Endodermal cell (in vitro differentiated cells): ENCODE measurements at regions not wholly inside any gene's neighbourhood (a gene's known extent, or its start where the extent isn't known, plus 50 kb on each side); places are given as distances from the start of the nearest gene placed in this dataset.
A peak's percentile ranks its signal among the peaks of the same experiment; 100 is the strongest.

Source experiments
- DNase-seq: peaks from one replicate; pipeline ENCODE4 v3.0.0-alpha.2; 2017
- H3K27ac ChIP-seq: 2 replicates; pipeline ENCODE4 v1.5.1; 2013; ENCODE audit warnings: mild to moderate bottlenecking, low read depth, low read length, moderate library complexity
- H3K27me3 ChIP-seq: 2 replicates; pipeline ENCODE4 v1.6.1; 2013; ENCODE audit warnings: mild to moderate bottlenecking, low read length, moderate library complexity; ENCODE audit not compliant: insufficient read depth, control insufficient read depth, poor library complexity, severe bottlenecking
- H3K36me3 ChIP-seq: 2 replicates; pipeline ENCODE4 v1.7.0; 2013; ENCODE audit warnings: mild to moderate bottlenecking, low read length, moderate library complexity; ENCODE audit not compliant: control insufficient read depth, insufficient read depth
- H3K4me1 ChIP-seq: one replicate; pipeline ENCODE4 v1.7.0; 2013; ENCODE audit warnings: low read length; ENCODE audit not compliant: control insufficient read depth, insufficient read depth
- H3K4me3 ChIP-seq: 2 replicates; pipeline ENCODE4 v1.5.1; 2013; ENCODE audit warnings: mild to moderate bottlenecking, low read length, moderate library complexity
- H3K9ac ChIP-seq: 2 replicates; pipeline ENCODE4 v1.6.1; 2013; ENCODE audit warnings: mild to moderate bottlenecking, low read length, moderate library complexity; ENCODE audit not compliant: poor library complexity, severe bottlenecking; ENCODE audit errors: extremely low read depth
- H3K9me3 ChIP-seq: 2 replicates; pipeline ENCODE4 v1.6.1; 2013; ENCODE audit warnings: mild to moderate bottlenecking, low read length, moderate library complexity; ENCODE audit not compliant: control insufficient read depth
- H3K27ac Mint-ChIP-seq: 2 replicates; pipeline ENCODE4 v1.8.0; 2020; ENCODE audit warnings: mixed read lengths
- H3K27me3 Mint-ChIP-seq: 2 replicates; pipeline ENCODE4 v1.8.0; 2021; ENCODE audit warnings: mild to moderate bottlenecking, mixed read lengths; ENCODE audit not compliant: insufficient read depth
- H3K36me3 Mint-ChIP-seq: 2 replicates; pipeline ENCODE4 v1.8.0; 2020; ENCODE audit warnings: low read depth, mixed read lengths
- H3K4me1 Mint-ChIP-seq: 2 replicates; pipeline ENCODE4 v1.8.0; 2020; ENCODE audit warnings: mixed read lengths
- H3K4me3 Mint-ChIP-seq: 2 replicates; pipeline ENCODE4 v1.8.0; 2020; ENCODE audit warnings: mild to moderate bottlenecking, moderate library complexity, mixed read lengths
- H3K9me3 Mint-ChIP-seq: 2 replicates; pipeline ENCODE4 v1.8.0; 2020; ENCODE audit warnings: mild to moderate bottlenecking, mixed read lengths
- WGBS, 2 experiments: methylation state at CpG; one replicate each; pipeline versions ENCODE4 v1.1.5 to v1.1.7; 2013; ENCODE audit warnings: missing lambda C conversion rate in 2 of 2, mixed read lengths in 1 of 2; ENCODE audit not compliant: insufficient coverage in 1 of 2, insufficient read length in 1 of 2; 5-methylcytosine and 5-hydroxymethylcytosine counted together
- TF ChIP-seq, protein P1 (sequence below): fragments of 200-600 bp; sonication (generic); conservative IDR thresholded peaks from 2 replicates; pipeline ENCODE4 v1.5.0; 2021; ENCODE audit warnings: antibody characterized with exemption, mild to moderate bottlenecking

DNA sequence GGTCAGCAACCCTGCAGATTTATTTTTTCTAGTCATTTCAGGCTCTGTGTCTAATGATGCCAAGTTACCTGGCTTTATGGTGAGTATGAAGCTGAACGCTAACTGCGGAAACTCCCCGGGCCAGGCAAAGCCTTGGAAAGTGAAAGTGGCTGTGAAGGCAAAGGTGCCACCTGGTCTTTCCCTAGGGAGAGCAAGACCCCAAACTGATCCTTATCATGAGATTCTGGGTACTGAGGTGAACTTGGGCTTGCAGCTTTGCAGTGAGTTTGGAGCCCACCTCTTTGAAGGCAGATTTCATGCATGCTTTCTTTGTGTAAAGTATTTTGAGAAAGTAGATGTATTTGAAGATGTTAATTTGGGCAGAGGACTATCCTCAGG lies 63.3 kb downstream of the CARTPT start:
- Mint-ChIP-seq H3K27ac (no peak overlapping the region), H3K36me3 (no peaks in the 10 kb centered on the region)
- 75 to 97% methylated on average over 2 to 3 of the region's 3 CpGs for WGBS, 2 experiments

DNA sequence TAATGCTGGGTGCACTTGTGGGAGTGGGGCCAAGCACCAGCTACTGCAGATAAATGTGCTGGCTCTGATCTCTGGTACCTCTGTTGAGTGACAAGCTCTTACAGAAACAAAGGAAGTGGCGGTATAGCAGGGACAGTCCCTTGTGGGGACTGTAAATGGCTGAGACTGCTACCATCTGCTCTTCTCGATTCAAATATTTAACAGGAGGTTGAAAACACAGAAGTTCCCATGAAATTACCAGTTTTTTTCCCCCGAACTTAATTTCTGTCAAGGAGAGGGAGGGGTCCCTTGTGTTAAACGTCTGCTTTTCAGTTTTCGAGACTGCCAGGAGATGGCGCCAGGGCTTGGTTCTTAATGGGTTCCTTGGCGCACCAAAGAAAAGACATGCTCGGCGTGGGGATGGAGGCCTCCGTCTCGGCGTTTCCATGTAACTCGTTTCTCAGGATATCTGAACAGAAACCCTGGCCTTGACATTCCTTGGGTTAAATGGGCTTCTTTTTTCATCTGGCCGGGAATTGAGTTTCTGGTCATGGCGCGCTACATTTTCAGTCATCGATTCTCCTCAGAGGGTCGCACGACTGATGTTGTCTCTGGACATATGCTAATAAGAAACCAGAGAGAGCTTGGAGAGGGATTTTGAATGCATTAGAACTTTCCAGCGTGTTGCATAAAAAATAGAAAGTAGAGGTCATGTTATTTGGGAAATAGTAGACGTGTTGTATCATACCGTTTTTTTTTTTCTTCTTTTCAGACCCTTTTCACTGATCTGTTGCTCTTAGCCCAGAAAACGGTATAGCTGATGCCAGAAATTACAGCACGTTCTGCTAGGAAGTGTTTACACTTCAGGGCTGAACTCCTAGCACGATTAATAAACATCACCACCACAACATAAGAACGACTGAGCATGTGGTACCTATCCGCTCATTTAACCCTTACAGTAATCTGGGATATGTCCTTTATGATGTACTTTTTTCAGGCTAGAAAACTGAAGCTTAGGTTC lies 64.0 kb downstream of the CARTPT start:
- H3K9me3 ChIP-seq: no peaks in the 10 kb centered on the region
- 46 to 53% methylated on average over 22 to 27 of the region's 27 CpGs for WGBS, 2 experiments
- Mint-ChIP-seq H3K4me1 (peaks cover 18% of the 10 kb centered on the region), H3K27me3 (no peaks in the 10 kb centered on the region), H3K36me3 (no peaks in the 10 kb centered on the region), H3K4me3 (no peak overlapping the region), H3K9me3 (no peaks in the 10 kb centered on the region), H3K27ac (no peak overlapping the region)
- no peak overlapping the region for H3K4me3 ChIP-seq
- TF ChIP-seq, protein P1, sequence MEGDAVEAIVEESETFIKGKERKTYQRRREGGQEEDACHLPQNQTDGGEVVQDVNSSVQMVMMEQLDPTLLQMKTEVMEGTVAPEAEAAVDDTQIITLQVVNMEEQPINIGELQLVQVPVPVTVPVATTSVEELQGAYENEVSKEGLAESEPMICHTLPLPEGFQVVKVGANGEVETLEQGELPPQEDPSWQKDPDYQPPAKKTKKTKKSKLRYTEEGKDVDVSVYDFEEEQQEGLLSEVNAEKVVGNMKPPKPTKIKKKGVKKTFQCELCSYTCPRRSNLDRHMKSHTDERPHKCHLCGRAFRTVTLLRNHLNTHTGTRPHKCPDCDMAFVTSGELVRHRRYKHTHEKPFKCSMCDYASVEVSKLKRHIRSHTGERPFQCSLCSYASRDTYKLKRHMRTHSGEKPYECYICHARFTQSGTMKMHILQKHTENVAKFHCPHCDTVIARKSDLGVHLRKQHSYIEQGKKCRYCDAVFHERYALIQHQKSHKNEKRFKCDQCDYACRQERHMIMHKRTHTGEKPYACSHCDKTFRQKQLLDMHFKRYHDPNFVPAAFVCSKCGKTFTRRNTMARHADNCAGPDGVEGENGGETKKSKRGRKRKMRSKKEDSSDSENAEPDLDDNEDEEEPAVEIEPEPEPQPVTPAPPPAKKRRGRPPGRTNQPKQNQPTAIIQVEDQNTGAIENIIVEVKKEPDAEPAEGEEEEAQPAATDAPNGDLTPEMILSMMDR: peak; percentile 91
- H3K36me3 ChIP-seq: no peaks in the 10 kb centered on the region
- no peak overlapping the region for H3K9ac ChIP-seq
- peak; percentile 95 for DNase-seq
- H3K4me1 ChIP-seq: no peaks in the 10 kb centered on the region
- no peak overlapping the region for H3K27ac ChIP-seq
- H3K27me3 ChIP-seq: no peaks in the 10 kb centered on the region

More for the DNA sequence above, 63.3 kb downstream of the CARTPT start:
- Histone ChIP-seq H3K9me3 (no peaks in the 10 kb centered on the region), H3K27ac (no peak overlapping the region), H3K36me3 (no peaks in the 10 kb centered on the region), H3K9ac (no peak overlapping the region), H3K4me1 (no peaks in the 10 kb centered on the region), H3K27me3 (no peaks in the 10 kb centered on the region), H3K4me3 (no peak overlapping the region)
- Mint-ChIP-seq H3K4me1 (peaks cover 16% of the 10 kb centered on the region), H3K9me3 (no peaks in the 10 kb centered on the region), H3K4me3 (no peak overlapping the region), H3K27me3 (no peaks in the 10 kb centered on the region)
- no peak for DNase-seq
- TF ChIP-seq, protein P1: no peak

DNA sequence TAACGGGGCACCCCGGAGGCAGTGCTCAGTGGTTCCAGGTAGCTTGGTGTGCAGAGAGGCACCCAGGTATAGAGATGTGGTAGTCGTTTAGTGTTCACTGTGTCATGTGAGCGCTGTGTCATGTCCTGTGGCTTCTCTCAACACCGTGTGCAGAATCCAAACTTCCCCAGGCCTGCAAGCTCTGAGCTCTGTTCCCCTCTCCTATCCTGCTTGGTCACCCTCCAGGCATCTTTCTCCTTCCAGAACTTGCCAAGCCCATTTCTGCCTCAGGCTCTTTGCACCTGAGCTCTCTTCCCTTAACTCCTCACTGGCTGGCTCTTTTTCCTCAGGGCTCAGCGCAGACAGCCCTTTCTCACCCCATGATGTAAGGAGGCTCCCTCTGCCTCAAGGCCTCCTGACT lies 64.8 kb downstream of the CARTPT start:
- no peak for DNase-seq
- Mint-ChIP-seq H3K36me3 (no peaks in the 10 kb centered on the region), H3K27ac (no peak overlapping the region)

More for the DNA sequence above, 64.8 kb downstream of the CARTPT start:
- Histone ChIP-seq H3K27ac (no peak overlapping the region), H3K9ac (no peak overlapping the region), H3K27me3 (no peaks in the 10 kb centered on the region), H3K36me3 (no peaks in the 10 kb centered on the region), H3K4me3 (no peak overlapping the region), H3K9me3 (no peaks in the 10 kb centered on the region), H3K4me1 (no peaks in the 10 kb centered on the region)
- H3K9me3 Mint-ChIP-seq: no peaks in the 10 kb centered on the region
- WGBS, 2 experiments: 97 to 100% methylated on average over 3 to 6 of the region's 6 CpGs
- no peak overlapping the region for H3K4me3 Mint-ChIP-seq
- peaks cover 18% of the 10 kb centered on the region for H3K4me1 Mint-ChIP-seq
- no peaks in the 10 kb centered on the region for H3K27me3 Mint-ChIP-seq
- TF ChIP-seq, protein P1: no peak
